ENCODE measurements at regions not wholly inside any gene's neighbourhood (a gene's known extent, or its start where the extent isn't known, plus 50 kb on each side); places are given as distances from the start of the nearest gene placed in this dataset.

DNA sequence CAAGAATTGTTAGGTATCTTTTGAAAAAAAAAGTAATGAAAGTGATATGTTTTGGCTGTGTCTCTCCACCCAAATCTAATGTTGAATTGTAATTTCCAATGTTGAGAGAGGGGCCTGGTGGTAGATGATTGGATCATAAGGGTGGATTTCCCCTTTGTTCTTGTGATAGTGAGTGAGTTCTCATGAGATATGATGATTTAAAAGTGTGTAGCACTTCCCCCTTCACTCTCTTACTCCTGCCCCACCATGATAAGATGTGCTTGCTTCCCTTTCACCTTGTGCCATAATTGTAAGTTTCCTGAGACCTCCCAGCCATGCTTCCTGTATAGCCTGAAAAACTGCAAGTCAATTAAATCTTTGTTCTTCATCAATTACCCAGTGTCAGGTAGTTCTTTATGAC lies 70.7 kb downstream of the XCL2 start:
- no peak for TF ChIP-seq SP1 (IDR thresholded peaks at IDR 0.05; ENCODE audit: low read depth, low read length)
- TF ChIP-seq NFYB (IDR thresholded peaks at IDR 0.05; ENCODE audit: insufficient read depth, low read depth, low read length) = no peak
- no peak for TF ChIP-seq RELA (IDR thresholded peaks at IDR 0.05; ENCODE audit: borderline replicate concordance, partially characterized antibody)

Data from GM12878 (cell line).